HG02588 (cell line): ENCODE measurements at regions not wholly inside any gene's neighbourhood (a gene's known extent, or its start where the extent isn't known, plus 50 kb on each side); places are given as distances from the start of the nearest gene placed in this dataset.

Experiments used
- ATAC-seq: cut with Tn5 transposase; IDR thresholded peaks from one replicate; pipeline ENCODE4 v1.9.1; 2021; ENCODE audit warnings: mild to moderate bottlenecking, moderate library complexity; ENCODE audit not compliant: unreplicated experiment

- no peak for ATAC-seq
Measured at GRCh38 chr3:168858327-168858726, 762.6 kb upstream of the GOLIM4 start.

GRCh38 chr3:168850109-168850508, 754.4 kb upstream of the GOLIM4 start:
- ATAC-seq, result no peak

- ATAC-seq, result no peak
Measured at GRCh38 chr3:168847291-168847883, 751.7 kb upstream of the GOLIM4 start.

GRCh38 chr3:168844894-168845482, 749.3 kb upstream of the GOLIM4 start:
- no peak for ATAC-seq

- no peak for ATAC-seq
Measured at GRCh38 chr3:168844472-168844871, 748.7 kb upstream of the GOLIM4 start.

GRCh38 chr3:168843481-168843880, 747.8 kb upstream of the GOLIM4 start:
- ATAC-seq, result no peak

GRCh38 chr3:168839653-168840052, 743.9 kb upstream of the GOLIM4 start:
- ATAC-seq, result no peak

DNA sequence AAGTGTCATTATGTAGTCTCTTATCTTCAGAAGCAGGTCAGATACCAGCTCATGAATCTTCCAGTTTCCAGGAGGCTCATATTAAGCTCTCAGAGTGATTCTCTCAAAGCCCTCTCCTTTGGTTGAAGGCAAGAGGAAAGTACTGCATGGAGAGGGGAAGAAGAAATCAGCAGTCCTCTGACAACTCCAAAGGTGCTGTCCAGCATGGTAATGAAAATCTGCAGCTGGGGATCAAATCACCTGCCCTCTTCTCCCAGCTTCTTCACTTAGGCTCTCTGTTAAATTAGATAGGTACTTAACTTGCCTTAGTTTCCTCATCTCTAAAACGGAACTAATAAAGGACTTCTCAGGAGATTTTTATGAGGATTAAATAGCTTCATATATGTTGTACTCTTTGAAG, 738.8 kb upstream of the GOLIM4 start:
- ATAC-seq, result no peak

- ATAC-seq, result no peak
Measured at GRCh38 chr3:168828943-168829342, 733.2 kb upstream of the GOLIM4 start.

DNA sequence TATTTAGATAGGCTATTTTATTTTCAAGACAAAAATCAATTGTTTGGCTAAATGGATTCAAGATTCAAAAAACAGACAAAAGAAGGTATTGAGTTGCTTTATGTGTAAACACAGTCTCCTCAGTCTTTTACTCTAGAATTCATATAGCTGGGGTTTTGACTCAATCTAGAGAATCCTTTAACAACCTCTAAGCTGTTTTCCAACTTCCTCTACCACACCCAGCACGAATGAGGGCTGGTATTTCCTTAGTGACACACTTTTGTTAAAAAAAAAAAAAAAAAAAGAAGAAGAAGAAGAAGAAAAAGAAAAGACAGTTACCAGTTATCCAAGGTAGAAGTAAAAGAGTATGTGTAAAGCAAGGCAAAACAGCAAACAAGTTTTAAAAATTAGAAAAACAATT, 732.8 kb upstream of the GOLIM4 start:
- no peak for ATAC-seq

- ATAC-seq, result no peak
Measured at GRCh38 chr3:168828014-168828413, 732.3 kb upstream of the GOLIM4 start.

DNA sequence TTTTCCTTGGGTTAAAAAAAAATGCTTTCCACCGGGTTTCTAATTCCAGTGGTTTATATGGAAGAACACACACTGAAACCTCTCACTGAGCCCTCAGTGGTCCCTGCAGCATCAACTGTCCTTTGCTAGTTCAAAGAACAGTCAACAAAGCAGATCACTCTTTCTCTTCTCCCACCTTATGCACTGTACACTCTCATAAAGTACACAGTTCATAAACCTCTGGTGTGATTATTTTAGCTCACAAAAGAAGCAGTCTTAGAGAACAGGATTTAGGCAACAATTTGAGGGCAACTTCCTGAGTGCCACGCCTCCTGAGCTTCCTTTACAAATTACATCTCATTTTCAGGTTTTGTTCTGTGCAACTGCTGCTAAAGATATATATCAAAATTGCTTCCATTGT, 728.4 kb upstream of the GOLIM4 start:
- ATAC-seq, result no peak

DNA sequence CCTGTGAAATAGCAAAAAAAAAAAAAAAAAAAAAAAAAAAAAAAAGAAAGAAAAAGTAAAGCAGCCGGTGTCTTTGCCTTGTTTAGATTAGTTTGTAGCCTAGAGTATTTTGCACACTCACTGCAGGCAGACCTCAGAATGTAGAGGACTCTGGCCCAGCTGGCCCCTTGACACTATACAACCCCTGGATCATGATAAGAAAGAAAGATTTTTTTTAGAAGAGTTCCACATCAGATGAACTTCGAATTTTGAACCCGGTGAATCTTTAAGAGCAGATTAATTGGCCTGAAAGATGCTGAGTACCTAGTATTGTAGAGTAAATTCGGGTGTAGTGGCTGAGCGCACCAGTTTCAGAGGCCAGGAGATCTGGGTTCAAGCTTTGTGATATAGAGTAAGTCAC, 727.7 kb upstream of the GOLIM4 start:
- ATAC-seq, result no peak

DNA sequence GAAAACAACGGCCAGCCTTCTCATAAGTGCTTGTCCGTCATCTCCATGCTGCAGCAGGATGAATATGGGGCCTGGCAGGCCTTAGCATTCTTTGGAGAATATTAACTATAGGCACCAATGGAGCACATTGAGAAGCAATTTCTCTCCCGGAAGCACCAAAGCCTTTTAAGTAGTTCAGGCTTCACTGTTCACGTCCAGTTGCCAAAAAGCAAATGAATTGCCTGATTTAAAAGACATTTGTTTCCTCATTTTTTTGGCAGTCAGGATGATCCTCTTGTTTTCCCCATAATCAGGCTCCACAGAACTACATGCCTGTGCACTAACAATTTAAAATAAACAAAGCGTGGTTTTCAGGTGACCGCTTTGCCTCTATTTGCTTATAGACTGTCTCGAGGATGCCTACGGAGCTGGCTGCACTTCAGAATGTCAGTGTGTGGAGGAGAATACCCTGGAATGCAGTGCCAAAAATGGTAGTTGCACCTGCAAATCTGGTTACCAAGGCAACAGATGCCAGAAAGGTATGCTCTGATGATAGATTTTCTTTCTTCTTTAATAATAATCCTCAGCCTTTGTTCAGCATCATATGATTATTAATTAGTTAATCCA, 725.2 kb upstream of the GOLIM4 start:
- ATAC-seq, result no peak

GRCh38 chr3:168817177-168817576, 721.5 kb upstream of the GOLIM4 start:
- ATAC-seq, result no peak

DNA sequence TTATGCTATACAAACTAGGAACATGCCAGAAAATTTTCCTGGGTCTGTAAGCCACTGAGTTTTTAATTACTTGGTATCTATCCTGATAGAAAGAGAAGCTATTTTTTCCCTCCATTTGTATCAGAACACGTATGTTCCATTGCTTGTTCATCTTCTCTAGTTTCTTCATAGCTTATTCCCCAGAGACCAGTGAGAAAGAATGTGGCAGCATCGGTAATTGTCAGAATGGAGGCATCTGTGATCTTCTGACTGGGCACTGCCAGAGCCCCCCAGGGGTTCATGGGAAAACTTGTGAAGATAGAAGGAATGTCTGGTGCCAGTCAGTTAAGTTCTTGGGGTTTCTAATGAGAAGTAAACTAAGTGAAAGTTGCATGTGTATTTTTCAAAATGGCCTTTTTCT, 720.2 kb upstream of the GOLIM4 start:
- no peak for ATAC-seq

DNA sequence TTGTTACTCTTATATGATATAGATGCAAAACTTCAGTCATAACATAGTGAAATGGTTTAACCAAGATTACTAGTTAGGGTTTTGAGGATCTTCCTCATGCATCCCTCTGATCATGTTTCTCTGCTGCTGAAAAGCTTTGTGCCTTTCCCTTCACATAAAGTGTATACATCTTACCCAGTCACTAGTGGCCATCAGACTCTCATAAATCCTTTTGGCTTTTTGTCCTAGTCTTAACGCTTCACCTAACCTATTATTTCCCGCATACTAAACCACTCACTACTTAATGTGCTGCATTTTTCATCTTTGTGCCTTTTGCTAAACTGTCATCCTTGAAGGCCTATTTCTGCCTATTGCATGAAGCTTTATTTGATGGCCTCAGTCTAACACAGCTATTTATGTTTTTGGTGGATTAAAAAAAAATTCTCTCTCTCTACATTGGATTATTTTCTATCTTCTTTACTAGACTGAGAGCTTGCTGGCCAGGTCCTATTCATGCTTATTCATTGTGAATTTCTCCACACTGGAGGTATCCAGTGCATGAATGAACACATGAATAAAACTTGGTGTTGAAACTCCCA, 717.6 kb upstream of the GOLIM4 start:
- ATAC-seq, result no peak

GRCh38 chr3:168812234-168812633, 716.5 kb upstream of the GOLIM4 start:
- ATAC-seq, result no peak

DNA sequence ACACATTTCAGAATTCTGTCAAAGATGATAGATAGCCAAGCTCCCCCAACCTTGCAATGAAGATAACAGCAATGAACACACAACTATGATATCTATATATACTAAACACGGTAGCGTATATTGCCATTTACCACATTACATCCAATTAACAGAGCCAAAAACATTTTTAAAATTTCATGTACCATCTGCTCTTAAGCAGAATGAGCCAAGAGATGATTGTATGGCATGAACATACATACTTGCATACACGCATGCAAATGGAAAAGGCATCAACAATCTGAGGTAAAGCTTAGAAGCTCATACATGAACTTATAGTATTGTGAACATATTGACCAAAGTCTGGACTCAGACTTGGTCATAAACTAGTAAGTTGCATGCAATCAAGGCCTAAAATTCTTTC, 712.9 kb upstream of the GOLIM4 start:
- ATAC-seq, result no peak

DNA sequence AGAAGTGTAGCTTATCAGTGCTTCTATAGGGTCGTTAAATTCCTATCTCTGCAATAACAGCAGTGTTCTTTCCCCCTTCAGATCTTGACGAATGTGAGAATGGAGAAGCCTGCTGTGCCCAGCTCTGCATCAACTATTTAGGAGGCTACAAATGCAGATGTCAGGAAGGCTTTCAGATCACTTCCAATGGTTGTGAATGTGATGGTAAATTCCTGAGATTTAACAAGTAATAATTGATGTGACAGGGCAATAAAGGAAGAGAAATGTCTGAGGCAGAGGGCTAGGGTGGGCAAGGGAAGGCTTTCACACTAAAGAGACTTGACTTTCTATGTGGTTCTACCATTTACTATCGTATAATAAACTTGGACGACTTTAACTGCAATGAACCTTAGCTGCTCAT, 711.7 kb upstream of the GOLIM4 start:
- no peak for ATAC-seq

DNA sequence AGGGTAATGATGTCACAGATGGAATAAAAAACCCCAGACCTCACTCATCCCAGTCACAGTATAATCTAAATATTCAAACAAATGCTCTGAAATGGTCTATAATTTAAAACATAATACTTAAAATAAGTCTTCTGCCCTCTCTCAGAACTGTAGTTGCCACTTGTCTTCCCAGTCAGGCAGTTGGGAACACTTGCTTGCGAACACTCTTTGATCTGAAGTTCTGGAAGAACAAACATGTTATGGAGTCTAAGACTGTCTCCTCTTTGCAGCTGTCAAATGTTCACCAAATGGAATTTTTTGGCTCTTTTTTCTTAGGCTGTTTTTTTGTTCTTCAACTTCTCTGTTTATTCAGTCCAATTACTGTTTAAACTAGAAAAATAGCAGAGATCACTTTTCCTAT, 711.1 kb upstream of the GOLIM4 start:
- no peak for ATAC-seq

DNA sequence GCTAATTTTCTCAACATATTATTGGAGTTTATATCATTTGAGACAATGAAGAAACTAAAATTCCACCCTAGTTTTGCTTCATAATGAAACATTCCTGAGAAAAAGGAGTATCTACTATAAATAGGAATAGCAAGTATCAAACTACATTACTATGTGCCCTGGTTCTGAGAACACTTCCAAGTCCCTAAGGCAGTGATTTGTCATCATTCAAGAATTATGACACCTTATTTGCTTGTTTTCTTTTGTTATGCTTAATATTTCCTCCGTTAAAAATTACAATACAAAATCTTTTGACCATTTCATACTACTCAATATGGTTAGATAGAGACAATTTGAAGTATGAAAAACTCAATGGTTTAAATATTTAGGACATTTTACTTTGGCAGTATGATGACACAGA, 707.8 kb upstream of the GOLIM4 start:
- no peak for ATAC-seq
